SK-N-SH (cell line): ENCODE measurements at regions not wholly inside any gene's neighbourhood (a gene's known extent, or its start where the extent isn't known, plus 50 kb on each side); places are given as distances from the start of the nearest gene placed in this dataset.

Experiments
- CTCF ChIA-PET: fragments of 300-600, 350-600 bp; formaldehyde crosslinking; extraction: SDS; loops from one replicate; lab custom pipeline; 2021; lab: Yijun Ruan, JAX
- POLR2A ChIA-PET: fragments of 350-600 bp; sonication (Branson Sonifier 250); formaldehyde crosslinking; extraction: SDS; loops from one replicate; lab custom pipeline; 2020; ENCODE audit warnings: antibody characterized with exemption, inconsistent platforms; lab: Yijun Ruan, JAX
- DNase-seq: peaks from one replicate; pipeline ENCODE4 v3.0.0; 2012
- H2AFZ ChIP-seq: fragments of 200-600 bp; sonication (generic); 2 replicates; pipeline ENCODE4 v1.8.1; 2016; ENCODE audit warnings: antibody characterized with exemption, mild to moderate bottlenecking, low read depth
- H3F3A ChIP-seq: fragments of 200-600 bp; sonication (generic); replicated peaks from 2 replicates; pipeline ENCODE3; 2016; ENCODE audit warnings: antibody characterized with exemption, mild to moderate bottlenecking; ENCODE audit not compliant: insufficient read depth
- H3K27ac ChIP-seq, 2 experiments: fragments of 200-500 bp in 1 of 2; fragments of 200-600 bp in 1 of 2; sonication (Bioruptor generic) in 1 of 2; sonication (generic), shearing (Covaris generic) in 1 of 2; 2 replicates each; pipeline versions ENCODE4 v1.5.1 to v1.6.1; 2014 to 2016; ENCODE audit warnings: low read depth in 2 of 2, inconsistent platforms in 1 of 2, low read length in 1 of 2, mild to moderate bottlenecking in 1 of 2, mixed read lengths in 1 of 2
- H3K27me3 ChIP-seq: fragments of 200-600 bp; sonication (generic), shearing (Covaris generic); 2 replicates; pipeline ENCODE4 v1.6.1; 2016; ENCODE audit warnings: mixed run types; ENCODE audit not compliant: insufficient read depth
- H3K36me3 ChIP-seq, 2 experiments: fragments of 200-500 bp in 1 of 2; fragments of 200-600 bp in 1 of 2; sonication (Bioruptor generic) in 1 of 2; sonication (generic) in 1 of 2; replicated peaks in 1 of 2; 2 replicates each; pipeline versions ENCODE3 to v1.5.1; 2014 to 2016; ENCODE audit warnings: low read length in 1 of 2, mild to moderate bottlenecking in 1 of 2; ENCODE audit not compliant: insufficient read depth in 2 of 2, control insufficient read depth in 1 of 2
- H3K4me1 ChIP-seq, 2 experiments: fragments of 200-500 bp in 1 of 2; fragments of 200-600 bp in 1 of 2; sonication (Bioruptor generic) in 1 of 2; sonication (generic), shearing (Covaris generic) in 1 of 2; 2 replicates each; pipeline versions ENCODE4 v1.5.1 to v1.6.1; 2014 to 2016; ENCODE audit warnings: low read depth in 1 of 2, low read length in 1 of 2, mixed run types in 1 of 2; ENCODE audit not compliant: insufficient read depth in 2 of 2, control insufficient read depth in 1 of 2
- H3K4me2 ChIP-seq: fragments of 200-600 bp; sonication (generic), shearing (Covaris generic); 2 replicates; pipeline ENCODE4 v1.6.1; 2017; ENCODE audit warnings: mixed run types
- H3K4me3 ChIP-seq, 2 experiments: fragments of 200-500 bp in 1 of 2; fragments of 200-600 bp in 1 of 2; sonication (Bioruptor generic) in 1 of 2; sonication (generic), shearing (Covaris generic) in 1 of 2; 2 replicates each; pipeline versions ENCODE4 v1.5.1 to v1.8.1; 2014 to 2016; ENCODE audit warnings: low read depth in 2 of 2, inconsistent platforms in 1 of 2, low read length in 1 of 2, mild to moderate bottlenecking in 1 of 2, mixed read lengths in 1 of 2, moderate library complexity in 1 of 2
- H3K79me2 ChIP-seq: fragments of 200-600 bp; sonication (generic); 2 replicates; pipeline ENCODE4 v1.8.1; 2017; ENCODE audit warnings: mild to moderate bottlenecking; ENCODE audit not compliant: insufficient read depth
- H3K9ac ChIP-seq: fragments of 200-600 bp; sonication (generic); 2 replicates; pipeline ENCODE4 v1.6.1; 2017; ENCODE audit warnings: mixed run types
- H3K9me2 ChIP-seq: fragments of 200-600 bp; sonication (generic); 2 replicates; pipeline ENCODE4 v1.6.1; 2017; ENCODE audit warnings: mixed run types
- H3K9me3 ChIP-seq: fragments of 200-600 bp; sonication (generic); 2 replicates; pipeline ENCODE4 v1.6.1; 2017; ENCODE audit warnings: mixed run types, mild to moderate bottlenecking, moderate library complexity
- H4K20me1 ChIP-seq: fragments of 200-600 bp; sonication (generic); 2 replicates; pipeline ENCODE4 v1.6.1; 2017; ENCODE audit warnings: mild to moderate bottlenecking, mixed run types; ENCODE audit not compliant: insufficient read depth
- CTCF ChIP-seq: fragments of 200-600 bp; sonication (generic); IDR thresholded peaks from 2 replicates; pipeline ENCODE4 v1.6.1; 2017; ENCODE audit warnings: antibody characterized with exemption, mild to moderate bottlenecking, moderate library complexity
- EP300 ChIP-seq, 2 experiments: IDR thresholded peaks; 2 replicates each; pipeline versions ENCODE4 v1.4.0 to v1.6.1; 2012; ENCODE audit warnings: borderline replicate concordance in 1 of 2, low read depth in 1 of 2, low read length in 1 of 2
- EZH2phosphoT487 ChIP-seq: fragments of 200-600 bp; sonication (generic); IDR thresholded peaks from 2 replicates; pipeline ENCODE4 v1.6.1; 2017; ENCODE audit warnings: low read depth, mixed run types, mild to moderate bottlenecking, antibody characterized with exemption, moderate library complexity, borderline replicate concordance
- FOSL2 ChIP-seq: IDR thresholded peaks from 2 replicates; pipeline ENCODE4 v1.4.0; 2012; ENCODE audit warnings: low read depth, mild to moderate bottlenecking, moderate library complexity, borderline replicate concordance
- GABPA ChIP-seq: IDR thresholded peaks from 2 replicates; pipeline ENCODE4 v1.4.0; 2012; ENCODE audit warnings: low read depth, mild to moderate bottlenecking
- JUND ChIP-seq: IDR thresholded peaks from 2 replicates; pipeline ENCODE4 v1.4.0; 2012
- NFIC ChIP-seq: IDR thresholded peaks from 2 replicates; pipeline ENCODE4 v1.4.0; 2012; ENCODE audit warnings: borderline replicate concordance
- RCOR1 ChIP-seq: fragments of 150-350 bp; IDR thresholded peaks from 2 replicates; pipeline ENCODE4 v1.6.1; 2017; ENCODE audit warnings: antibody characterized with exemption, low read length
- TEAD4 ChIP-seq: IDR thresholded peaks from 2 replicates; pipeline ENCODE4 v1.4.0; 2012; ENCODE audit warnings: mild to moderate bottlenecking, borderline replicate concordance; ENCODE audit not compliant: insufficient read depth
- WGBS: methylation state at CpG from one replicate; pipeline ENCODE4 v1.1.6; 2017; ENCODE audit warnings: low lambda C conversion rate; 5-methylcytosine and 5-hydroxymethylcytosine counted together

DNA sequence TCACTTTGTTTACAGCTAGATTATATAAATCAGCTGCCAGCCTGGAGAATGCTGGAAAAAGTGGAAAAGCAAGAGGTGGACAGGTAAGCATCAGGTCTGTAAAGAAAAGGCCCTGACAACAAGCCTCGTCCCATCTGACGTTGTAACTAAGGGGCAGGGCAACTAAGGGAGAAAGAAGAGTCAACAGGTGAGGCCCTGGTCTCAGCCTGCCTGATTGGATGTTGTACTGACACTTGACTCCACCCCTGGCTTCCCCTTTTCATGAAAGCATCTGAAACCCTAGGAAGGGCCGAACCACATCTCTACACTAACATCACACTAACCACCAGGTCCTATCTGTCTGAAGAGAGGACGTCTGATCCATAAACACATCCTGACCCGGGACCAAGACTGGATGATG lies 357.6 kb upstream of the CFAP20DC start:
- no peaks in the 10 kb centered on the region for H3K79me2 ChIP-seq
- no peaks in the 10 kb centered on the region for H3K36me3 ChIP-seq

GRCh38 chr3:59406943-59407342 lies 357.1 kb upstream of the CFAP20DC start:
- Histone ChIP-seq H3K27me3 (no peaks in the 10 kb centered on the region), H3F3A (no peaks in the 10 kb centered on the region), H3K9me3 (no peaks in the 10 kb centered on the region), H3K27ac (no peak overlapping the region), H3K36me3 (no peaks in the 10 kb centered on the region), H3K79me2 (no peaks in the 10 kb centered on the region), H4K20me1 (no peaks in the 10 kb centered on the region), H3K9ac (no peak overlapping the region), H3K4me1 (no peaks in the 10 kb centered on the region), H3K4me3 (no peak overlapping the region), H2AFZ (no peak overlapping the region), H3K9me2 (no peaks in the 10 kb centered on the region), H3K4me2 (no peak overlapping the region)
- WGBS = 10% methylated on average over 2 of the region's 2 CpGs
- no peak for DNase-seq
- ChIA-PET POLR2A (no interaction called here), CTCF (no interaction called here)
- TF ChIP-seq CTCF (no peak), JUND (no peak), EP300 (IDR thresholded peaks at IDR 0.05; ENCODE audit: borderline replicate concordance in 1 of 2, low read depth in 1 of 2, low read length in 1 of 2) (no peak), RCOR1 (no peak), NFIC (no peak)

More for the DNA sequence above, 357.6 kb upstream of the CFAP20DC start:
- TF ChIP-seq FOSL2 (no peak), CTCF (no peak), EZH2phosphoT487 (no peak), NFIC (no peak), GABPA (no peak), TEAD4 (no peak)
- no peaks in the 10 kb centered on the region for H3K9me2 ChIP-seq
- no peak overlapping the region for H3K27ac ChIP-seq
- no peak overlapping the region for H3K4me2 ChIP-seq
- 46% methylated on average over 5 of the region's 5 CpGs for WGBS
- H3K27me3 ChIP-seq = no peaks in the 10 kb centered on the region
- no peaks in the 10 kb centered on the region for H4K20me1 ChIP-seq
- ChIA-PET POLR2A (no interaction called here), CTCF (no interaction called here)
- no peak overlapping the region for H3K4me3 ChIP-seq
- H3F3A ChIP-seq = no peaks in the 10 kb centered on the region
- no peaks in the 10 kb centered on the region for H3K4me1 ChIP-seq
- H3K9me3 ChIP-seq = no peaks in the 10 kb centered on the region
- DNase-seq = no peak
- no peak overlapping the region for H2AFZ ChIP-seq
- H3K9ac ChIP-seq = no peak overlapping the region
